Fibroblast of skin of left biceps (primary cell): ENCODE measurements at regions not wholly inside any gene's neighbourhood (a gene's known extent, or its start where the extent isn't known, plus 50 kb on each side); places are given as distances from the start of the nearest gene placed in this dataset.
"Not testable (repeated sequence)": the region's sequence is repeated elsewhere in the genome, so short reads cannot be mapped to it uniquely, and the experiment has no call there.

ENCODE experiments used
- DNase-seq, 2 experiments: peaks; one replicate each; pipeline ENCODE4 v3.0.0-alpha.2; 2013; ENCODE audit warnings: low read depth in 2 of 2

- no peak for DNase-seq
These were observed 517.1 kb upstream of the SYT4 start for GRCh38 chr18:43794363-43794762.

GRCh38 chr18:43797347-43797746 lies 520.1 kb upstream of the SYT4 start:
- no peak for DNase-seq

DNA sequence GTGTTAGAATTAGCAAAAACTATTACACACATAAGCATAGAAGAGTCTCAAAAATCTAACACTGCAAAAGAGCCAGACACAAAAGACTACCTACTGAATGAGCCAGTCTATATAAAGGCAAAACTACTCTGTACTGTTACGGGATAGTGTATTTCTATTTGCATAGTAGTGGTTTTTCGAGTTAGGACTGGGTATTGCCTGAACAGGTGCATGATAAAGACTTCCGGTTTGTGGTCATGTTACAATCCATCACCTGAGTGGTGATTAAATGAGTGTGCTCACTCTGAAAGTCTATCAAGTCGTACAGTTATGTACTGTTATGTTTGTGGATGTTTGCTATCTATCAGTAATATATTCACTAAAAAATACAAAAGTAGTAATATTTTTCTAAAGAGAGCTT lies 523.3 kb upstream of the SYT4 start:
- no peak for DNase-seq

- DNase-seq, result no peak
These were observed 528.4 kb upstream of the SYT4 start for GRCh38 chr18:43805646-43806194.

GRCh38 chr18:43812627-43813026 lies 535.3 kb upstream of the SYT4 start:
- DNase-seq, result no peak

DNA sequence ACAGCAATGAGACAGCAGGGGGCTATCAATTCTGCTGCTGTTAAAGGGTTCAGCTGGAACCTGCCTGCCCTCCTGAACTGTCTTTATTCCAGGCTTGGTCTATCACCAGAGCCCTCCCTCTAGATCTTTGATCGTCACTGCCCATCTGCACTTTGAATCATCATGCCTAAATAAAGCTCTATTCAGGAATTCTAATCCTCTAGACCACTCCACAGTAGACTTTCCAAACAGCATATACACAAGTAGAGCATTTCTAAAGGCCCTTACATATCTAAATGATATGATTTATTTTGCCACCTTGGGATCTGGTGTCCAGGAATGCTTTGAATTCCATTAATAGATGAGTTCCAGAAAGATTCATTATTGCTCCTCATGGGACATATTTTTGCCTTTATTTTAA lies 542.1 kb upstream of the SYT4 start:
- peak; percentile 9 to 20 for DNase-seq

DNA sequence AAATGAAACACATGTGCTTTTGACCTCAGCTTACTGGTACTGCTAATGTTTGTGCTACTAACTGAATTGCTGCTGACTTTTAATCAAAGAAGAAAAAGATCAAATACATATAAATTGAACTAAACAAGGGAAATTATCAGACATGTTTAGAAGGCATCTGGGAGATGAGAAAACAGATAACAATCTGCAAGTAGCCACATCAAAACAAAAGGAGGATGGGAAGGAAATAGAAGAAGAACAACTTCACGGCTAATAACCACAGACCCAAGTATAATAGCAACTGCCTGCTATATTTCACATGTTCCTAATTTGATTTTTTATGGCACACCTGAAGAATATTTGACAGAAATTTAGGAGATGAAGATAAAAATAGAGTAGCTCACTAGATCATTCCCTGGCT lies 542.6 kb upstream of the SYT4 start:
- DNase-seq, result no peak

- DNase-seq, result no peak
These were observed 548.5 kb upstream of the SYT4 start for GRCh38 chr18:43825768-43826167.

DNA sequence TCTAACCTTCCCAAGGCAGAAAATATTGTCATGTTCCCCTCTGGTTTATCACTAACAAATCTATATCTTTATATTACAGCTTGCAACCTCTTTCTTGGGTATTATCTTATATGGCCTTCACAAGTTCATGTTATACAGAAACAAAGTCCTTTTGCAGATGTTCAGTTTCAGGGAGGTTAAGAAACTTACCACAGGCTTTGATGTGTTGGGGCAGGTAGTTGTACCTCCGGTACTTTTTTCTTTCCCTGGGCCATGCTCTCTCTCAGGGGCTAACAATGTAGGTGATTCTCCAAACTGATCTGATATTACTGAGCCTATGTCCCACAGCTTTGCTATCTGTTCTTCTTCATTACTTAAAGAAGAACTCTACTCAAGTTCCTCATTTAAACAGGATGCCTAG lies 548.9 kb upstream of the SYT4 start:
- DNase-seq, result no peak

DNA sequence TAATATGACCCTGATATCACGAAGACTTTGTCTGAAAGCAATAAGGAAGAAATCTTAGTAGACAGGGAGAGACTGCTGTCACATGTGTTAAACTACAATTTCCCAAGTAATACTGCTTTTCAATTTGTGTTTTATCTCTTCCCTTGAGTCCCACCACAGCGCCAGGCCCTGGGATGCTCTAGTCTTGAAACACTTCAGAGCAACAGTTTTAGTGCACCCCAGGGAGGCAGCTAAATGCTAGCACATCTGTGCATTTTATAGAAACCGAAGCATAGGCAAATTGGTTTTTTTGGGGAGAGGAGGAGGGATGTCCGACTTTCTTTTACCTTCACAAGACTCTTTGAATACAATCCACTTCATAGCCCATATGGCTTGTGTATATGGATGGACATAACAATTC lies 550.0 kb upstream of the SYT4 start:
- no peak for DNase-seq

GRCh38 chr18:43830303-43830702 lies 553.0 kb upstream of the SYT4 start:
- DNase-seq, result no peak

GRCh38 chr18:43830947-43831346 lies 553.7 kb upstream of the SYT4 start:
- no peak for DNase-seq

- no peak for DNase-seq
These were observed 569.0 kb upstream of the SYT4 start for GRCh38 chr18:43846299-43846698.

- DNase-seq, result peak; percentile 52 to 55
These were observed 570.1 kb upstream of the SYT4 start for GRCh38 chr18:43847164-43848091.

- not testable (repeated sequence) for DNase-seq
These were observed 572.5 kb upstream of the SYT4 start for GRCh38 chr18:43849831-43850230.

DNA sequence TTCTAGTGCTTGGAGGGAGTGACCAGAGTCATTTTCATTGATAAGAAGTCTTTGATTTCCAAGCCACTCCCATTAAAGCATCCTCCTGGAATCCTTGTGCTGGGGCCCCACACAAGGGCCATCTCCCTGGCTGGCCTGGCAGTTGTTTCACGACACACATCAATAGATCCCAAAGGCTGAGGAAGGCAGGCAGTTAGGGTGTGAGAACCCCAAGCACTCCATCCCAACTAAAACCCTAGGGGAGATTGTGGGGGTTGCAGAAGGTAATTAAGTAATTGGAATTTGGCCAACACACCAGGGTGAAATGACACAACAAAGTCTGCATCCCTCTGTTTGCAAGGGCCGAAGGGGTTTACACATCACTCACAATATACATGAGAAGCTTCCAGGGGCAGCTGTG lies 578.1 kb upstream of the SYT4 start:
- no peak for DNase-seq

- DNase-seq, result no peak
These were observed 585.9 kb upstream of the SYT4 start for GRCh38 chr18:43863180-43863579.

- DNase-seq, result no peak
These were observed 589.4 kb upstream of the SYT4 start for GRCh38 chr18:43866696-43867095.

DNA sequence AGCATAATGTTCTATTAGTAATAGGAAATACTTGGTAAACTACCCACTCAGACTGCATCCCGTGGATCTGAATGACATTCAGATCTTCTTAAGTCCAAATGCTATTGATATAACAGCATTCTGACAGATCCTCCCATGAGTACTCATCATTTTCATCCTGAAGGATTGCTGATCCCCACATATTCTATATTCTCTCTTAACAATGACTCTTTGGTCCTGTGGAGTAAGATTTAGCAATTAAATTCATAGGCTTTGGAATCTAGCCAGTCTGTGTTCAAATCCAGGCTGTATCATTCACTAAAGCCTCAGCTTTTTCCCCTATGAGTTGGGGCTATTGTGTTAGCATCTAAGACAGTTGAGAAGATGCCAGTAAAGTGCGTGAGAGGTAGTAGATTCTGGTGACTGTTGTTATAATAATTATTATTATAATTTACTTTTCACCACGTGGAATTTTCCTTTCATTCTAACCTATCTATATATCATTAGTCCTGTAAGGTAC lies 591.3 kb upstream of the SYT4 start:
- no peak for DNase-seq

DNA sequence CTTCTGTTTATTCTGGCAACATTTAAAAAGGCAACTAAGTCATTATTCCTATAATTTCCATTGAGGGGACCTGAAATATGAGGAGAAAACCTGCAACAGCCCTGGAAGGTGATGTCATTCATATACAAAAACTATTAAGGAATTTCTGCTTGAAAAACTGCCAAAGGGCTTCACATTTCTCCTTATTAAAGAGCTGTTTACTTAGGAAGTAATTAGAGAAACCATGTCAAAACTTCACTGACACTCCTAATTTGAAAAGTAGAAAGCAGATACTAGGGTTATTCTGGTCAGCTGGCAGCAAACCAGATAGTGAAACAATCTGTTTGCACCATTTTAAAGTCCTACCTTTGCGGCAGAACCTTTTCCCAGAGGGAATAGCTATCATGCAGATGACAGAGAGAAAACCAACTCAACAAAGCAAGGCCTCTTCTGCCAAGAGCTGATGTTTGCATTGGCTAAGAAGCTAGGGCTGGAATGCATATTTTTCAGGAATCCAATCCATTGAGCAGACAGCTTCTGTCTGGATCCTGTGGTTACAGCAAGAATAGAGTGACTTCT lies 592.2 kb upstream of the SYT4 start:
- DNase-seq, result peak; percentile 77 to 80

- no peak for DNase-seq
These were observed 593.3 kb upstream of the SYT4 start for GRCh38 chr18:43870626-43871025.

DNA sequence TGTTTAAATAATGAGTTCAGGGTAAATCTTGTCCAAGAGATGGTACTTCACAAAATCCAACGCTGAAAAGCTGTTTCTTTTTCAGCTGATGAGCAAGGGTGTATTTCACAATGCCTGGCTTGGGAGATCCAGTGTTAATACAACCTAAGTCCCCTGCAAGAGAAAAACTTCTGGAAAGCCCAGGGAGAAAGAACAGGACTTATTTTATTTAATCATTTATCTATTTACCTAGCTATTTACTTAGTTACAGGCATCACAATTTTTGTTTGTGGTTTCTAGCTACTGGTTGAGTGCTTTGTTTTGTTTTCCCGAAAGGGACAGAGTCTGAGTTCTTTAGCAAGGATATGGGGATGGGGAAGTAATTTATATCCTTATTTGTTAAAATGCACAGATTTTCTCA lies 598.2 kb upstream of the SYT4 start:
- DNase-seq, result no peak

GRCh38 chr18:43876286-43876685 lies 599.0 kb upstream of the SYT4 start:
- DNase-seq, result no peak
